GM19240 (cell line): ENCODE measurements at regions not wholly inside any gene's neighbourhood (a gene's known extent, or its start where the extent isn't known, plus 50 kb on each side); places are given as distances from the start of the nearest gene placed in this dataset.
"Not testable (repeated sequence)": the region's sequence is repeated elsewhere in the genome, so short reads cannot be mapped to it uniquely, and the experiment has no call there.

Experiments used
- DNase-seq: peaks from one replicate; pipeline ENCODE4 v3.0.0; 2011; ENCODE audit warnings: low spot score; ENCODE audit not compliant: insufficient read length

GRCh38 chr1:196002906-196003305, 605.3 kb downstream of the KCNT2 start:
- no peak for DNase-seq

- DNase-seq, result not testable (repeated sequence)
Measured at GRCh38 chr1:196002296-196002695, 605.9 kb downstream of the KCNT2 start.

- DNase-seq, result no peak
Measured at GRCh38 chr1:196001188-196001587, 607.1 kb downstream of the KCNT2 start.

- DNase-seq, result no peak
Measured at GRCh38 chr1:195999022-195999421, 609.2 kb downstream of the KCNT2 start.

- no peak for DNase-seq
Measured at GRCh38 chr1:195981448-195982139, 626.6 kb downstream of the KCNT2 start.

- DNase-seq, result no peak
Measured at GRCh38 chr1:195979646-195980045, 628.6 kb downstream of the KCNT2 start.

- no peak for DNase-seq
Measured at GRCh38 chr1:195973311-195973904, 634.8 kb downstream of the KCNT2 start.

GRCh38 chr1:195971589-195971988, 636.7 kb downstream of the KCNT2 start:
- no peak for DNase-seq

- DNase-seq, result no peak
Measured at GRCh38 chr1:195970209-195970608, 638.0 kb downstream of the KCNT2 start.

- no peak for DNase-seq
Measured at GRCh38 chr1:195965475-195965874, 642.8 kb downstream of the KCNT2 start.

- DNase-seq, result no peak
Measured at GRCh38 chr1:195965036-195965435, 643.2 kb downstream of the KCNT2 start.

GRCh38 chr1:195964516-195964915, 643.7 kb downstream of the KCNT2 start:
- no peak for DNase-seq

- DNase-seq, result no peak
Measured at GRCh38 chr1:195962051-195962450, 646.2 kb downstream of the KCNT2 start.

- no peak for DNase-seq
Measured at GRCh38 chr1:195960580-195960979, 647.7 kb downstream of the KCNT2 start.

- DNase-seq, result no peak
Measured at GRCh38 chr1:195958131-195958530, 650.1 kb downstream of the KCNT2 start.

GRCh38 chr1:195956845-195957244, 651.4 kb downstream of the KCNT2 start:
- DNase-seq, result no peak

- DNase-seq, result no peak
Measured at GRCh38 chr1:195954848-195955247, 653.4 kb downstream of the KCNT2 start.

- DNase-seq, result no peak
Measured at GRCh38 chr1:195951313-195951712, 656.9 kb downstream of the KCNT2 start.

- DNase-seq, result no peak
Measured at GRCh38 chr1:195948123-195948895, 659.9 kb downstream of the KCNT2 start.

- no peak for DNase-seq
Measured at GRCh38 chr1:195946500-195946899, 661.7 kb downstream of the KCNT2 start.

GRCh38 chr1:195941795-195942194, 666.4 kb downstream of the KCNT2 start:
- DNase-seq, result no peak

GRCh38 chr1:195941314-195941713, 666.9 kb downstream of the KCNT2 start:
- no peak for DNase-seq
